H4 (cell line): ENCODE measurements at regions not wholly inside any gene's neighbourhood (a gene's known extent, or its start where the extent isn't known, plus 50 kb on each side); places are given as distances from the start of the nearest gene placed in this dataset.

Experiments used
- DNase-seq: peaks from one replicate; pipeline ENCODE4 v3.0.0-alpha.2; 2015; ENCODE audit warnings: low spot score

DNA sequence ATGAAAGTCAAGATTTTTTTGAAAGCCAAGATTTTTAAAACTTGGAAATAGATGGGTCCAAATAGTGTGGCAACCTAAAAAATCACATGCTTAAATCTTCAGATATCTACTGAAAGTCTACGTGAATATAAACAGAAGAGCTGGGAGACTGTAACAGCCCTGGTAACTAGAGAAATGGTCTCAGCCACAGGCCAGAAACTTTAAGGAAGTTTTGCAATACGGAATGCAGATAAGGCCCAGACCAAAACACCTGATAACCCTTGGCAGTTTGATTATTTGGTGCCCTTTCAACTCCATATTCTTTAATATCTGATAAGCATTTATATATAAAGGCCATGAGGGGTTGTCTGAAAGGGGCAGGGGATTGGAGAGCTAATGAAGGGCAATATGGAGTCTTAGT lies 537.3 kb upstream of the TGFBR2 start:
- DNase-seq, result no peak

- no peak for DNase-seq
Measured at GRCh38 chr3:30073040-30073439, 533.4 kb upstream of the TGFBR2 start.

GRCh38 chr3:30073622-30074021 lies 532.8 kb upstream of the TGFBR2 start:
- peak; percentile 8 for DNase-seq

DNA sequence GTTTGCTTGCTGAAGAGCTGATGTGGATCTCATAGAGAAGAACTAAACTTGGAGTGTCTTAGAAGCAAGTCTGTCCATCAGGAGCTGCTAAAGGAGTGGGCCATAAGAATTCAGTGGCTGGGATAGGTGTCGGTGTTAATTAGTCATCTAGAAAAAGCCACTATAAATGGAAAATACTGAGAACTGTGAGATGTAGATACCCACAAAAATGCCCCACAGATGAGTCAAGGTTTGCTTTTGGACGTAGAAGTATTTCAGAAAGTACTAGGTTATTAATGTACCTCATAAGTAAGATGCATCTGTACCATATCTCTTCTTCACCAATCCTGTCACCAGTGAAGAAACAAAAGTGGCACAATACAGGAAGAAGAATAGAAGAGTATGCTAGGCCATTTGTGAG lies 530.9 kb upstream of the TGFBR2 start:
- no peak for DNase-seq

DNA sequence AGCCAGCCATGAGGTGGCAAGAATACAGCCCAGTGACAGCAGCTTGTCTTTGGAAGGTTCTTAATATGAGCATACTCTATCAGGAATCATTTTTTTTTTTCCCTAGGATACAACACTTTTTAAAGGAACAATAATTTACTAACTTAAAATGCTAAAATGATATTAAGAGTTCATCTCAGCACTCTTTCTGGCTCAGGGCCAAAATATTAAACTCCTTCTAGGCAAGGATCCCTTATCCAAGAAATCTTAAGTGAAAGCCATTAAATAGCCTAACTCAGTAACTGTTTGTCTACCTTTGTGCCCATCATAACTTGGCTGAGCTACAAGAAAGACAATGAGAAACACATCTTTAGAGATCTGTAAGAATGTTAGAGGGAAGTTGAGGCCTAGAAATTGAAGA lies 529.5 kb upstream of the TGFBR2 start:
- no peak for DNase-seq

- no peak for DNase-seq
Measured at GRCh38 chr3:30077746-30078145, 528.7 kb upstream of the TGFBR2 start.

GRCh38 chr3:30078736-30079135 lies 527.7 kb upstream of the TGFBR2 start:
- no peak for DNase-seq

- DNase-seq, result no peak
Measured at GRCh38 chr3:30081904-30082303, 524.5 kb upstream of the TGFBR2 start.

DNA sequence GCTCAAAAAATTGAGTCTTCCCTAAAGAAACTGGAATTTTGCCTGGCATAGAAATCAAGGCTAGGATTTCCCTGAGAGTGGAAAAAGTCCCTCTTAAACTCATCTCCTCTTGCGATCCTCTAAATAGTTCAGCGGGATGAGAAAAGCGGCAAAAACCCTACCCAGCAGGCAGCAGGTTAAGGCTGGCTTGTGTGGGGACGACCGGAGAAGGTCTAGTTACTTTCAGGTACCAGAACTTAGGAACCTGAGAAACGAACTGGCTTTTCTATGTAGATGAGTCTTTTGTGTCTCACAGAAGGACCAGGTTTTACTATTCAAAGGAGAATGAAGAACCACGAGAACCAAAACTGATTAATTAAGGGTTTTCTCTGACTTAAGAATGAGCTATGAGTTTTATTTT lies 523.7 kb upstream of the TGFBR2 start:
- no peak for DNase-seq

- DNase-seq, result no peak
Measured at GRCh38 chr3:30083315-30083714, 523.1 kb upstream of the TGFBR2 start.

- no peak for DNase-seq
Measured at GRCh38 chr3:30084316-30084715, 522.1 kb upstream of the TGFBR2 start.

DNA sequence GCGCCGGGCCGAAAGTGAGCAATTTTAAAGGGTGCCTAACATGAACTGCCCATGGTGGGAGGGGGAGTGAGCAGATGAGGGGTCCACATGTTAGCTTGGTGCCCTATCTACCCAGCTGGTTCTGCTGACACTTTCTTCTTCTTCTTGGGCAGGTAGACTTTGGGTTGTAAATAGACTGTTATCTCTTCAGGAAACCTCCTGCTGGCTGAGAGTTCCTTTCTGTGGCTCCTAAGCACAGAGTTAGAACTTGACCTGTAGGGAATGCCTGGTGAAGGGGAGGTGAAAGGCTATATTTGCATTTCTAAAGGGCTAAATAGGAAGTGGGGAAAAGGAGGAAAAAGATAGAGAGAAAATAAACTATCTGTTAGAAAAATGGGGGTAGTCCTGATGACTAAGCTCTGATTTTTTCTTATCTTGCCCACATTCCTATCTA lies 521.4 kb upstream of the TGFBR2 start:
- DNase-seq, result no peak

GRCh38 chr3:30085486-30085885 lies 520.9 kb upstream of the TGFBR2 start:
- DNase-seq, result no peak

- no peak for DNase-seq
Measured at GRCh38 chr3:30091686-30092085, 514.7 kb upstream of the TGFBR2 start.

- no peak for DNase-seq
Measured at GRCh38 chr3:30097022-30097650, 509.3 kb upstream of the TGFBR2 start.

DNA sequence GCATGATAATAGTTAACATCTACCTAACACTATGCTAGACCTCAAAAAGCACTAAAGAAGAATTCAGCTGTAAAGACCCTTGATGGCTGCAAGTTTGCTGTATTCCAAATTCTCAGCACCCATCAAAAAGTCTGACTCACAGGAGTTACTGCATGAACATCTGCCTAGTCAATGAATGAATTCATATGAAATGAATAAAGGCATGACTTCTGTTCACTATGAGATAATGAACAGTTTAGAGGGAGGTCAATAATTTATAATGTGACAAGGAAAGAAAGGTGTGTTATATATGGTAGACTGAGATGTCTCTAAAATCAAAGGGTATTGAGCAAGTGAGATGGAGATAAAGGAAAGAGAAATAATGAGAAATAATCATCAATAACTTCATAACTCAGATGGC lies 508.2 kb upstream of the TGFBR2 start:
- no peak for DNase-seq

DNA sequence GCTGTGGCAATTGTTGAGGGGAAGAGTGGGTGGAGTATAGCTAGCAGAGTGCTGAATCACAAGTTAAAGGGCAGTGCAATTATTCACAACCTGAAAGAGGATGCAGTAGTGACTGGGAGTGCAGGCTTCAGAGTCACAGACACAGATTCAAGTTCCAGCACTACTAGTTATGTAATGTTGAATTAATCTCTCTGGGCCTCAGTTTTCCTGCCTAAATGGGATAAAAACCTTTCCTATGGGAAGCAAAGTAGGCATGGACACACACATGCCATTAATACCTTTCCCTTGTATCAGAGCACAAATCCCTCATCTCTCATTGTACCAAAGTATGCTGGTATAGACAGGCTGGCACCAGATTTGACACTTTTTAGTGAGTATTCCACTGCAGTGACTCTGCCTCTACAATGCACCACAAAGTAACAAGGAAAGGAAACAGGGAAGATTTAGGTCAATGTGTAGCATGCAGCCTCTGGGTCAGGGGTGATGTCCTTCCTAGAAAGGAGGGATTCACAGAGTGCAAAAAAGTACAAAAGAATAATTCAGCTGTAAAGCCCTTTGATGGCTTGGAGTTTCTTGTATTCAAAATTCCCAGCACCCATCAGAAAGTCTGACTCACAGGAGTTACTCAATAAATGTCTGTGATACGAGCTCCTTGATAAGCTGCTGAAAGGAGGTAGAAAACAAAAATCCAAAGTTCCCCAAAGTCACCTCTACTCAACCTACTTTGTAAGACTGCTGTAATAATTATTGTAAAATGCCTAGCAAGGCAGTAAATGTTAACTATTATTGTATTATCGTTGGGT lies 507.5 kb upstream of the TGFBR2 start:
- no peak for DNase-seq

DNA sequence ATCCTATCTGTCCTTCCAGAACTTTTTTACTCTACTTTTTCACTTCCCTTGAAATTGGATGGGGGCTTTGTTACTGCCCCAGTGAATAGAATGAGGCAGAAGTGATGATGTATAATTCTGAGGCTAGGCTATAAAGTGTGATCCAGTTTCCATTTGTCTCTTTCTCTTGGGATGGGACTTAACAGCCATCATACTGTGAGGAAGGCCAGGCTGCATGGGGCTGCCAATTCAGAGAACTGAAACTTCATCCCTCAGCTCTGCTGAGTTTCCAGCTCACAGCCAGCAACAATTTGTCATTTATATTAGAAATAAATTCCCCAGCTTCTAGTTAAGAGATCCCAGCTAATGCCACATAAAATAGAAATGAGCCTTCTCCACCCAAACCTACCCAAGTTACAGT lies 504.0 kb upstream of the TGFBR2 start:
- DNase-seq, result no peak

- DNase-seq, result no peak
Measured at GRCh38 chr3:30103186-30103585, 503.2 kb upstream of the TGFBR2 start.

DNA sequence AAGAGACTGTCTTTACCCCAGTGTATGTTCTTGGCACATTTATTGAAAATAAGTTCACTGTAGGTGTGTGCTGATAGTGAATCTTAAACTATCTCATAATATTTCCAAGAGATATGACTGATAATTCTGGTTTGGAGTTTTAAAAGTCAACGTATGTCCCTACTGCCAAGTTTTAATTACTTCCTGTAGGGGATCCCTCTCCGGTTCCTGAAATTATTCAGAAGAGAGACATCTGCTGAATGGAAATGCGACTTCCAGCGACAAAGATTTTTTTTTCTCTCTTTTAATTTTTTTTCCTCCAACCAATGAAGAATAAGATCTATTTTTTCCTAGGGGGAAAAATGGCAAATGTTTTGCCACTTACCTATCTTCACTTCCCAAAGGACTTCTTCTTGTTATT lies 498.9 kb upstream of the TGFBR2 start:
- DNase-seq, result no peak

GRCh38 chr3:30112411-30112810 lies 494.0 kb upstream of the TGFBR2 start:
- no peak for DNase-seq

- peak; percentile 6 for DNase-seq
Measured at GRCh38 chr3:30112902-30113484, 493.4 kb upstream of the TGFBR2 start.

DNA sequence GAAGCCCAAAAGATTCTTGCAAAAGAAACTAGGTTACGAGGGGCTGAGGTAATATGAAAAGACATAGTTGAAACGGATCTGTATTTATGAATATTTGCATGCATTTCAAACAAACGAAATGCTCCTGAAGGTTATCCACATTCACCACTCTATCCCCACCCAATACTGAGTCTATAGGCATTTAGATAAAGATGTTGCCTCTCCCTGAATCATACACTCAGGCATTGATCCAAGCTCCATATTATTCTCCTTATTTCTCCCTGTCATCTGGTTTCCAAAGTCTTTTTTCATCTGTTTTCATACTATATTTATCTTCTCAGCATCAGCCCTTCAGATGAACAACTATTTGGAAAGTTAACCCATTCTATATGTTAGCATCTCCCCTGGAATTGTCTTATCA lies 492.5 kb upstream of the TGFBR2 start:
- DNase-seq, result no peak
